ENCODE measurements at regions not wholly inside any gene's neighbourhood (a gene's known extent, or its start where the extent isn't known, plus 50 kb on each side); places are given as distances from the start of the nearest gene placed in this dataset.

DNA sequence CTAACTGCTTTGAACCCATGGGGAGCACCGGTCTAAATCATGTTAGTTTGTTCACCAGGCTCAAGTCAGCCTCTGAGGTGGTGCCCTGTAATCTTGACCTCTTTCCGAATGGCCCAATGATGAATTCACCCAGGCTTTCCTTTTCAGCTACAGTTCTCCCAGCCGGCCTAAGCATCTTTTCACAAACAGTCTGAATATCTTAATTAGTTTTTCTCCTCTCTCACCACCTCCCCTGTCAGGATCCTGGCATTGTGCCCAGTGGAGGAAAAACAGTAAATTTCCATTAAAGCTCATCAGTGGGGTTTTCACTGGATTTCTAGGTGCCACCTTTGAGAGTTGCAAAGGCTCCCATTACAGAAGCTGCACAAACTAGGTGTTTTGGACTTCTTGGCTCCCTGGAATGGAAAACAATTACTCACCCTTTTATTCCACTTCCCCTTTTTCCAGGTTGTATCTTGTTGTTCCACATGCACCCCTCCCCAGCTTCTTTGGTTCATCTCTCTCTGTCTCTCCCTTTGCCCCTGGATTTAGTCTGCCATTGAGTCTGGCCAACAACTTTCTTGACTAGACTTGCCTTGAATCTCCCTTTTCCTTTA lies 69.4 kb upstream of the ADAMTSL1 start:
- no peak for DNase-seq

DNA sequence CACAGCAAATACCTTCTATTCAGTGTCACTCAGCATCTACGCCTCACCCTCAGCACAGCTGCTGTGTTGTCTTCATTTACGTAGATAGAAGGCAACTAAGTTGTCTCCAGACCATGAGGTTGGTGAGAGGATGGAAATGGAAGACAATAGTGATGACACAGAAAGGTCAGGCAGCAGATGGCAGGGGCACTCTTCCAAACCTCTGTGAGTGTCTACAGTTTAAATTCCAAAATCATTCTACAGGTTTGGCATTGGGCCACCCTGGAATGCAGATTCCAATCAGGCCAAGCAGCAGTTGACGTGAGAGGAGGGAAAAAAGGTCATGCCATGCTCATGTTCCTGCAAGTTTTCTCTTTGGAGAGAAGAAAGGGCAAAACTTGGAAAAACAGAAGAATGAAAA lies 68.7 kb upstream of the ADAMTSL1 start:
- DNase-seq: no peak

DNA sequence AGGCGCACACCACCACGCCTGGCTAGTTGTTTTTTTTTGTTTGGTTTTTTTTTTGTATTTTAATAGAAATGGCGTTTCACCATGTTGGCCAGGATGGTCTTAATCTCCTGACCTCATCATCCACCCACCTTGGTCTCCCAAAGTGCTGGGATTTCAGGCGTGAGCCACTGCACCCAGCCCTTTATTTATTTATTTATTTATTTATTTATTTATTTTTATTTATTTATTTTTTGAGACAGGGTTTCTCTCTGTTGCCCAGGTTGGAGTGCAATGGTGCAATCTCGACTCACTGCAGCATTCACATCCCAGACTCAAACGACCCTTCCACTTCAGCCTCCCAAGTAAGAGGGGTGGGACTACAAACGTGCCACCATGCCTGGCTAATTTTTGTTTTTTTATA lies 63.0 kb upstream of the ADAMTSL1 start:
- no peak for DNase-seq

DNA sequence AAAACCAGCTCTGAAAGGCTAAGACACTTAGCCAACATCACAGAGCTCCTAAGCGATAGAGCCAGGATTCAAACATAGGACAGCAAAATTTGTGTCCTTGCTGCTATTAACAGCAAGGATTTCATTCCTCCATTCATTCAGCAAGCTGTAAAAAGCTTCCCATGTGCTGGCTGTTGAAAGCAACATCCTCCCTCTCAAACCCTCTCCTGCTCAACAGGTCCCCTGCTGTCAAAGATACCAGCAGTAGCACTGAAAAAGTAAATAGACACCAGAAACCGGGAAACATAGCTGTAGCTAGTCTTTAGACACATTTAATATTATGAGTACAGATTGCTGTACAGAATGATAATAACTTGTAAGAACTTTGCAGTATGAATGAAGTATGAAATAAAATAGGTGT lies 52.6 kb upstream of the ADAMTSL1 start:
- DNase-seq: no peak

GRCh38 chr9:18422296-18423036 lies 51.5 kb upstream of the ADAMTSL1 start:
- DNase-seq: no peak

GRCh38 chr9:18423791-18424531 lies 50.0 kb upstream of the ADAMTSL1 start:
- no peak for DNase-seq
